ENCODE measurements at regions not wholly inside any gene's neighbourhood (a gene's known extent, or its start where the extent isn't known, plus 50 kb on each side); places are given as distances from the start of the nearest gene placed in this dataset.

GRCh38 chr6:25217829-25218228 is 61.3 kb upstream of the CARMIL1 start:
- no peak for DNase-seq (ENCODE audit: low read depth)
- H3K4me3 ChIP-seq (ENCODE audit: control insufficient read depth, low read depth, low read length), result no peak overlapping the region
- no peak for TF ChIP-seq CTCF (IDR thresholded peaks at IDR 0.05; ENCODE audit: control insufficient read depth, insufficient read depth, low read depth, low read length, missing control alignments)

GRCh38 chr6:25218346-25218745 is 60.8 kb upstream of the CARMIL1 start:
- no peak for TF ChIP-seq CTCF (IDR thresholded peaks at IDR 0.05; ENCODE audit: control insufficient read depth, insufficient read depth, low read depth, low read length, missing control alignments)
- no peak for DNase-seq (ENCODE audit: low read depth)
- H3K4me3 ChIP-seq (ENCODE audit: control insufficient read depth, low read depth, low read length), result no peak overlapping the region

- no peak for TF ChIP-seq CTCF (IDR thresholded peaks at IDR 0.05; ENCODE audit: control insufficient read depth, insufficient read depth, low read depth, low read length, missing control alignments)
- H3K4me3 ChIP-seq (ENCODE audit: control insufficient read depth, low read depth, low read length), result no peak overlapping the region
- DNase-seq (ENCODE audit: low read depth), result no peak
These were observed 59.8 kb upstream of the CARMIL1 start for GRCh38 chr6:25219216-25219916.

- no peak for TF ChIP-seq CTCF (IDR thresholded peaks at IDR 0.05; ENCODE audit: control insufficient read depth, insufficient read depth, low read depth, low read length, missing control alignments)
- no peak for DNase-seq (ENCODE audit: low read depth)
- no peak overlapping the region for H3K4me3 ChIP-seq (ENCODE audit: control insufficient read depth, low read depth, low read length)
These were observed 59.3 kb upstream of the CARMIL1 start for GRCh38 chr6:25219917-25220278.

GRCh38 chr6:25220857-25221256 is 58.3 kb upstream of the CARMIL1 start:
- H3K4me3 ChIP-seq (ENCODE audit: control insufficient read depth, low read depth, low read length), result no peak overlapping the region
- no peak for DNase-seq (ENCODE audit: low read depth)
- no peak for TF ChIP-seq CTCF (IDR thresholded peaks at IDR 0.05; ENCODE audit: control insufficient read depth, insufficient read depth, low read depth, low read length, missing control alignments)

- H3K4me3 ChIP-seq (ENCODE audit: control insufficient read depth, low read depth, low read length), result no peak overlapping the region
- no peak for TF ChIP-seq CTCF (IDR thresholded peaks at IDR 0.05; ENCODE audit: control insufficient read depth, insufficient read depth, low read depth, low read length, missing control alignments)
- no peak for DNase-seq (ENCODE audit: low read depth)
These were observed 57.0 kb upstream of the CARMIL1 start for GRCh38 chr6:25222006-25222678.

All from AG09309 (cell line).